ENCODE measurements at regions not wholly inside any gene's neighbourhood (a gene's known extent, or its start where the extent isn't known, plus 50 kb on each side); places are given as distances from the start of the nearest gene placed in this dataset.

DNA sequence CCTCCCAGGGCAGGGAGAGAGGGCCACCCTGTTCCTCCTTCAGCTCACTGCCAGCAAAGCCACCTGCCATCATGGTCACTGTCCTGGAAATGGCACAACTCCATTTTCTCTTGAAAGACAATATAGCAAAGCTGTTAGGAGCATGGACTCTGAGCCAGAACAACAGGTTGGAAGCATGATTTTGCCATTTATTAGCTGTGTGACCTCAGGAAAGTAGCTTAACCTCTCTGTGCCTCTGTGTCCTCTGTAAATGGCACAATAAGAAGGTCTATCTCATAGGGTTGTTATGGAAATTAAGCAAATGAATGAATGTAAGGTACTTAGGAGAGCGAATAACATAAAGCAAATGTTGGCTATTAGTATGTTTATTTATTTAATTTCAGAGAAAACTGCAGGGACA, 730.4 kb upstream of the ID2 start:
- no peaks in the 10 kb centered on the region; a peak in 1 of 7 replicates for H3K36me3 Mint-ChIP-seq (ENCODE audit: insufficient read depth in 1 of 3, low read depth in 3 of 3)
- H3K18ac ChIP-seq (ENCODE audit: insufficient read length, low read depth, low read length), result no peak overlapping the region

More for the DNA sequence above, 730.4 kb upstream of the ID2 start:
- H3K23ac ChIP-seq (ENCODE audit: insufficient read length, low read depth, low read length), result no peak overlapping the region
- Mint-ChIP-seq H3K27ac (no peak overlapping the region), H3K27me3 (ENCODE audit: low read depth) (peaks cover 6% of the 10 kb centered on the region), H3K4me3 (no peak overlapping the region), H3K4me1 (peaks cover 12 to 16% of the 10 kb centered on the region in 2 experiments; a peak in 3 of 4 replicates), H3K9me3 (no peaks in the 10 kb centered on the region)
- no peak overlapping the region for H2BK5ac ChIP-seq (ENCODE audit: insufficient read length, low read length)
- DNase-seq, result no peak
- no peak overlapping the region for H2BK20ac ChIP-seq (ENCODE audit: low read depth, low read length, poor library complexity, severe bottlenecking)
- no peak overlapping the region for H2BK12ac ChIP-seq (ENCODE audit: insufficient read length, low read depth, low read length)
- no peaks in the 10 kb centered on the region for H3K4me1 ChIP-seq (ENCODE audit: insufficient read depth, low read length)
- H4K5ac ChIP-seq (ENCODE audit: insufficient read length, low read depth, low read length), result no peak overlapping the region
- no peak overlapping the region for H3K14ac ChIP-seq (ENCODE audit: insufficient read depth, low read length)
- no peak overlapping the region for H3T11ph ChIP-seq (ENCODE audit: low read length)
- no peak overlapping the region for H3K9ac ChIP-seq (ENCODE audit: extremely low read depth, insufficient read length, low read length)
- H4K8ac ChIP-seq (replicated peaks; ENCODE audit: insufficient read length, low read depth, low read length), result no peak overlapping the region
- no peak overlapping the region for H3K4me2 ChIP-seq (ENCODE audit: insufficient read depth, insufficient read length, low read length)
- H4K91ac ChIP-seq (ENCODE audit: insufficient read length, low read depth, low read length), result no peak overlapping the region
- H2AK5ac ChIP-seq (ENCODE audit: insufficient read length, low read length), result no peak overlapping the region
- no peak overlapping the region for H3K4ac ChIP-seq (ENCODE audit: low read depth, low read length)
- H2BK15ac ChIP-seq (ENCODE audit: low read depth, low read length), result no peak overlapping the region
- H3K56ac ChIP-seq (ENCODE audit: insufficient read length, low read depth, low read length), result no peak overlapping the region
- no peaks in the 10 kb centered on the region for H3K79me2 ChIP-seq (ENCODE audit: insufficient read depth, low read length)
- H3K79me1 ChIP-seq (ENCODE audit: insufficient read depth, low read depth, low read length, poor library complexity, severe bottlenecking), result no peaks in the 10 kb centered on the region
- no peaks in the 10 kb centered on the region for H4K20me1 ChIP-seq (ENCODE audit: control insufficient read depth, insufficient read depth, insufficient read length)
- H3K23me2 ChIP-seq (ENCODE audit: insufficient read length, low read depth, low read length, poor library complexity, severe bottlenecking), result no peaks in the 10 kb centered on the region
- H2BK120ac ChIP-seq (ENCODE audit: low read depth, low read length, poor library complexity, severe bottlenecking), result no peak overlapping the region
- WGBS (ENCODE audit: extremely low coverage, insufficient read length, low lambda C conversion rate), result no CpG with 5 or more reads among the region's 1 CpG
- no peaks in the 10 kb centered on the region for H3K27me3 ChIP-seq (ENCODE audit: insufficient read depth, low read length)
- no peak overlapping the region for H3K27ac ChIP-seq (ENCODE audit: insufficient read length, low read depth, low read length)
- no peaks in the 10 kb centered on the region for H3K9me3 ChIP-seq (ENCODE audit: control insufficient read depth, low read depth, low read length)
- no peak overlapping the region for H2AFZ ChIP-seq (ENCODE audit: low read length)
- no peak for TF ChIP-seq CTCF (conservative IDR thresholded peaks at IDR 0.05)

Data from H9 (cell line).